ENCODE measurements at regions not wholly inside any gene's neighbourhood (a gene's known extent, or its start where the extent isn't known, plus 50 kb on each side); places are given as distances from the start of the nearest gene placed in this dataset.

- H3K23ac ChIP-seq (ENCODE audit: low read depth, low read length), result no peak overlapping the region
- no peak overlapping the region for H4K91ac ChIP-seq (ENCODE audit: insufficient read depth, low read depth, low read length)
- no peak overlapping the region for H4K8ac ChIP-seq (ENCODE audit: low read depth in 2 of 2, low read length in 2 of 2)
- no peak overlapping the region for H2BK20ac ChIP-seq (ENCODE audit: low read depth, low read length)
- no peaks in the 10 kb centered on the region for H3K79me1 ChIP-seq (ENCODE audit: low read depth in 1 of 2, low read length in 2 of 2)
- H3K56ac ChIP-seq (ENCODE audit: extremely low read depth, insufficient read depth, low read length), result no peak overlapping the region
- H2AFZ ChIP-seq (replicated peaks; ENCODE audit: low read length, poor library complexity), result no peak overlapping the region
- H3K9me1 ChIP-seq (ENCODE audit: insufficient read depth, low read length), result 0 out of 2 replicates have a peak, but pooled peaks cover 3% of the 10 kb centered on the region
- H3K4me3 ChIP-seq (ENCODE audit: insufficient read depth, low read depth, low read length), result no peak overlapping the region
- no peak overlapping the region for H3K9ac ChIP-seq (ENCODE audit: low read depth, low read length)
- BruUV-seq (replicated peaks), result no TSS peak
- H3K4me2 ChIP-seq (ENCODE audit: low read depth, low read length), result no peak overlapping the region
- H3K4ac ChIP-seq (ENCODE audit: low read depth, low read length), result no peak overlapping the region
- H2AK9ac ChIP-seq (replicated peaks; ENCODE audit: low read depth, low read length, poor library complexity), result no peak overlapping the region
- DNase-seq, result peak; percentile 5
- H3K18ac ChIP-seq (ENCODE audit: low read depth, low read length), result no peak overlapping the region
- H3K4me1 ChIP-seq (ENCODE audit: control insufficient read depth, insufficient read depth, low read length), result no peaks in the 10 kb centered on the region
- dilution Hi-C loops (cut with HindIII; ENCODE audit: low sequenced_read_pairs, unreplicated experiment), result no loop called here
- TF ChIP-seq CHD1 (IDR thresholded peaks at IDR 0.05; ENCODE audit: low read depth, low read length) (no peak), RAD21 (IDR thresholded peaks at IDR 0.05; ENCODE audit: low read length) (no peak), USF2 (IDR thresholded peaks at IDR 0.05; ENCODE audit: low read depth, low read length) (no peak), NFE2L2 (IDR thresholded peaks at IDR 0.05; ENCODE audit: low read depth, low read length) (no peak), ELK1 (IDR thresholded peaks at IDR 0.05; ENCODE audit: borderline replicate concordance, low read depth, low read length) (no peak), FOS (IDR thresholded peaks at IDR 0.05; ENCODE audit: low read depth, low read length) (no peak), RCOR1 (IDR thresholded peaks at IDR 0.05; ENCODE audit: insufficient replicate concordance, low read length) (no peak), MAZ (IDR thresholded peaks at IDR 0.05; ENCODE audit: borderline replicate concordance, low read depth, low read length) (no peak), RFX5 (IDR thresholded peaks at IDR 0.05; ENCODE audit: low read depth, low read length) (no peak), CTCF (conservative IDR thresholded peaks at IDR 0.05; ENCODE audit: low read depth, low read length) (no peak), SMC3 (IDR thresholded peaks at IDR 0.05; ENCODE audit: low read depth, low read length) (no peak), BHLHE40 (IDR thresholded peaks at IDR 0.05; ENCODE audit: low read depth, low read length) (no peak), MAFK (IDR thresholded peaks at IDR 0.05; ENCODE audit: low read depth, low read length) (no peak), MXI1 (IDR thresholded peaks at IDR 0.05; ENCODE audit: borderline replicate concordance, low read depth, low read length) (no peak), CEBPB (IDR thresholded peaks at IDR 0.05; ENCODE audit: low read depth, low read length) (no peak), POLR2A (IDR thresholded peaks at IDR 0.05; ENCODE audit: low read depth, low read length) (no peak)
- intact Hi-C loops (cut with micrococcal nuclease), result no loop called here
- ChIA-PET CTCF (no interaction called here), POLR2A (ENCODE audit: unreplicated experiment) (no interaction called here)
- H3K36me3 ChIP-seq (ENCODE audit: control insufficient read depth, insufficient read depth, low read length), result no peaks in the 10 kb centered on the region
- H3K14ac ChIP-seq (replicated peaks; ENCODE audit: low read depth, low read length), result no peak overlapping the region
- 72% methylated on average over 3 of the region's 5 CpGs; no CpG with 5 or more reads in 1 of the 2 experiments for WGBS, 2 experiments (ENCODE audit: extremely low coverage in 2 of 2, insufficient read length in 1 of 2)
- ATAC-seq (ENCODE audit: low read depth), result no peak
- no peak overlapping the region for H2BK5ac ChIP-seq (ENCODE audit: low read depth, low read length, poor library complexity, severe bottlenecking)
- no peak overlapping the region for H3K27ac ChIP-seq (ENCODE audit: insufficient read depth, low read length)
- in situ Hi-C loops (cut with MboI; ENCODE audit: low sequenced_read_pairs), result no loop called here
- no peak overlapping the region for H2BK15ac ChIP-seq (ENCODE audit: low read depth, low read length)
- peaks cover 7% of the 10 kb centered on the region for H3K27me3 ChIP-seq (ENCODE audit: control insufficient read depth, insufficient read depth, low read length)
- no peak overlapping the region for H4K5ac ChIP-seq (ENCODE audit: low read depth, low read length)
- no peak overlapping the region for H2AK5ac ChIP-seq (ENCODE audit: low read depth, low read length)
- no peak overlapping the region for H2BK120ac ChIP-seq (ENCODE audit: low read depth, low read length)
- H4K20me1 ChIP-seq (ENCODE audit: insufficient read depth, low read length), result no peaks in the 10 kb centered on the region
- H3K9me3 ChIP-seq (ENCODE audit: control insufficient read depth, insufficient read depth, low read length), result no peaks in the 10 kb centered on the region
Measured at GRCh38 chr17:27978689-27979175, 63.7 kb upstream of the NLK start.
